Uterus (tissue), 2 donors: ENCODE measurements at regions not wholly inside any gene's neighbourhood (a gene's known extent, or its start where the extent isn't known, plus 50 kb on each side); places are given as distances from the start of the nearest gene placed in this dataset.

Experiments used
- CTCF ChIP-seq, 4 experiments: fragments of 200-600 bp in 2 of 4; fragments of 450-650 bp in 2 of 4; sonication (generic) in 2 of 4; IDR thresholded peaks; one replicate each; pipeline ENCODE4 v1.5.1; 2016 to 2019; ENCODE audit warnings: antibody characterized with exemption in 4 of 4, mild to moderate bottlenecking in 2 of 4, moderate library complexity in 1 of 4
- POLR2A ChIP-seq, 2 donors: fragments of 450-650 bp; IDR thresholded peaks; one replicate each; pipeline ENCODE4 v1.6.1; 2016; ENCODE audit warnings: antibody characterized with exemption in 2 of 2, mild to moderate bottlenecking in 1 of 2, moderate library complexity in 1 of 2

- TF ChIP-seq CTCF (IDR thresholded peaks at IDR 0.05) (no peak), POLR2A (IDR thresholded peaks at IDR 0.05) (no peak)
Observed at GRCh38 chr5:51889703-51890102, 506.5 kb downstream of the ISL1 start.
